Thyroid gland (tissue), 4 donors: ENCODE measurements at regions not wholly inside any gene's neighbourhood (a gene's known extent, or its start where the extent isn't known, plus 50 kb on each side); places are given as distances from the start of the nearest gene placed in this dataset.

ENCODE experiments used
- CTCF ChIP-seq, 6 experiments: fragments of 200-600 bp in 3 of 6; fragments of 450-650 bp in 3 of 6; sonication (generic) in 3 of 6; IDR thresholded peaks; one replicate each; pipeline ENCODE4 v1.5.1; 2016 to 2019; ENCODE audit warnings: antibody characterized with exemption in 6 of 6, mild to moderate bottlenecking in 2 of 6, inconsistent platforms in 1 of 6, moderate library complexity in 1 of 6
- POLR2A ChIP-seq, 2 donors: fragments of 450-650 bp; IDR thresholded peaks; one replicate each; pipeline ENCODE4 v1.6.1; 2017; ENCODE audit warnings: antibody characterized with exemption in 2 of 2, mild to moderate bottlenecking in 2 of 2, moderate library complexity in 1 of 2

DNA sequence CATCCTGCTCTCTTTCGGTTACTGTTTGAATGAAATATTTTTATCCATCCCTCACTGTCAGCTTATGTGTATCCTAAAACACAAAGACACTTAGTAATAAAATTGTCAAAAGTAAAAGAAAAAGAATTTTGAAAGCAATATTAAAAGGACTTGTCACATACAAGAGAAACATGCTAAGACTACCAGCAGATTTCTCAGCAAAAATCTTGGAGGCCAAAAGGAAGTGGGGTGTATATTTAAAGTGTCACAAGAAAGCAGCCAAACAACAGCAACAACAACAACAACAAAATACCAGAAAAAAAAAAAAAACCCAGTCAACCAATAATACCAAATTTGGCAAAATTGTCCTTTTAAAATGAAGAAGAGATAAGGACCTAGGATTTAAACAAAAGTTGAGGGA lies 678.7 kb upstream of the TYRP1 start:
- no peak for TF ChIP-seq CTCF (IDR thresholded peaks at IDR 0.05)
- no peak for TF ChIP-seq POLR2A (IDR thresholded peaks at IDR 0.05)
